ENCODE measurements at regions not wholly inside any gene's neighbourhood (a gene's known extent, or its start where the extent isn't known, plus 50 kb on each side); places are given as distances from the start of the nearest gene placed in this dataset.

- no peak overlapping the region for H3K27ac ChIP-seq
- H3K9me3 ChIP-seq, result no peaks in the 10 kb centered on the region
- TF ChIP-seq POLR2A (IDR thresholded peaks at IDR 0.05) (no peak), POLR2AphosphoS5 (IDR thresholded peaks at IDR 0.05) (no peak), EP300 (IDR thresholded peaks at IDR 0.05) (no peak)
- TF ChIP-seq, protein P1, sequence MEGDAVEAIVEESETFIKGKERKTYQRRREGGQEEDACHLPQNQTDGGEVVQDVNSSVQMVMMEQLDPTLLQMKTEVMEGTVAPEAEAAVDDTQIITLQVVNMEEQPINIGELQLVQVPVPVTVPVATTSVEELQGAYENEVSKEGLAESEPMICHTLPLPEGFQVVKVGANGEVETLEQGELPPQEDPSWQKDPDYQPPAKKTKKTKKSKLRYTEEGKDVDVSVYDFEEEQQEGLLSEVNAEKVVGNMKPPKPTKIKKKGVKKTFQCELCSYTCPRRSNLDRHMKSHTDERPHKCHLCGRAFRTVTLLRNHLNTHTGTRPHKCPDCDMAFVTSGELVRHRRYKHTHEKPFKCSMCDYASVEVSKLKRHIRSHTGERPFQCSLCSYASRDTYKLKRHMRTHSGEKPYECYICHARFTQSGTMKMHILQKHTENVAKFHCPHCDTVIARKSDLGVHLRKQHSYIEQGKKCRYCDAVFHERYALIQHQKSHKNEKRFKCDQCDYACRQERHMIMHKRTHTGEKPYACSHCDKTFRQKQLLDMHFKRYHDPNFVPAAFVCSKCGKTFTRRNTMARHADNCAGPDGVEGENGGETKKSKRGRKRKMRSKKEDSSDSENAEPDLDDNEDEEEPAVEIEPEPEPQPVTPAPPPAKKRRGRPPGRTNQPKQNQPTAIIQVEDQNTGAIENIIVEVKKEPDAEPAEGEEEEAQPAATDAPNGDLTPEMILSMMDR (IDR thresholded peaks at IDR 0.05), result no peak
- H3K4me3 ChIP-seq, result no peak overlapping the region
- H3K4me1 ChIP-seq, result no peaks in the 10 kb centered on the region
- DNase-seq (ENCODE audit: low spot score in 2 of 2), result no peak
- H3K27me3 ChIP-seq, result no peaks in the 10 kb centered on the region
- no peaks in the 10 kb centered on the region for H3K36me3 ChIP-seq
Observed at GRCh38 chr5:125794922-125795321, 628.3 kb upstream of the GRAMD2B start.

DNA sequence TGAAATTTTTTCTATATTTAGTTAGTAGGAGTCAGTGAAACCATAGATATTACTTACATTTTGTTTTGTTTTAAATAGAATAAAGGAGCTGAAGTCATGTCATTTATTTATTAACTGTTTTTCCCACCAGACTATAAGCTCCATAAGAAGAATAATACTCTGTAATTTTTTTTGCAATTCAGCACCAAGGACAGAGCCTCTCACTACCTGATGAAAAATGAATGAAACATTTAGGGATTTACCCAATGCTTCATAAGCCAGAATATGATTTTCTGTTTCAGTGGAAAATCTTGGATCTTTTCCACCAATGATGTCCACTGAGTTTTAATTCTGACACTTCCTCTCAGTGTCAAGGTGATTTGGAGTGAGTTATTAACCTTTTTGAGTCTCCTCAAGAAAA, 624.9 kb upstream of the GRAMD2B start:
- Histone ChIP-seq H3K4me3 (no peak overlapping the region), H3K27me3 (no peaks in the 10 kb centered on the region), H3K9me3 (no peaks in the 10 kb centered on the region), H3K4me1 (no peaks in the 10 kb centered on the region), H3K27ac (no peak overlapping the region), H3K36me3 (no peaks in the 10 kb centered on the region)
- TF ChIP-seq POLR2A (IDR thresholded peaks at IDR 0.05) (no peak), EP300 (IDR thresholded peaks at IDR 0.05) (no peak), POLR2AphosphoS5 (IDR thresholded peaks at IDR 0.05) (no peak)
- TF ChIP-seq, protein P1 (IDR thresholded peaks at IDR 0.05), result no peak
- DNase-seq (ENCODE audit: low spot score in 2 of 2), result no peak

DNA sequence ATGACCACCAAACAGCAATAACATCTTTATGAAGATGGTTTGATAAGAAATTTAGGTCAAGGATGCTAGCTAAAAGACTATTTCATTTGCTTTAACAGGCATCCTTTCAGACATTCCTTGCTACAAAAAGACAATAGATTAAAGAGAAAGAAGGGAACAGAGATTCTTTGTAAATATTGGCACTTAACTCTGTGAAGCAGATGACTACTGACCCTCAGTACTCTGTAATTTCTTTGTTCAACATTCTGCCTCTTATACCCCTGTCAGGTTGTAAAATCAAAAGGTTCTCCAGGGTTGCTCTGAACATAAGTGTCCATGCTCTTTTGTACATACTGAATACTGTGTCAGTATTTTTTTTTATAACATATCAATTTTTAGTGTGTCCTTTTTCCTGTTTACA, 610.6 kb upstream of the GRAMD2B start:
- no peaks in the 10 kb centered on the region for H3K27me3 ChIP-seq

DNA sequence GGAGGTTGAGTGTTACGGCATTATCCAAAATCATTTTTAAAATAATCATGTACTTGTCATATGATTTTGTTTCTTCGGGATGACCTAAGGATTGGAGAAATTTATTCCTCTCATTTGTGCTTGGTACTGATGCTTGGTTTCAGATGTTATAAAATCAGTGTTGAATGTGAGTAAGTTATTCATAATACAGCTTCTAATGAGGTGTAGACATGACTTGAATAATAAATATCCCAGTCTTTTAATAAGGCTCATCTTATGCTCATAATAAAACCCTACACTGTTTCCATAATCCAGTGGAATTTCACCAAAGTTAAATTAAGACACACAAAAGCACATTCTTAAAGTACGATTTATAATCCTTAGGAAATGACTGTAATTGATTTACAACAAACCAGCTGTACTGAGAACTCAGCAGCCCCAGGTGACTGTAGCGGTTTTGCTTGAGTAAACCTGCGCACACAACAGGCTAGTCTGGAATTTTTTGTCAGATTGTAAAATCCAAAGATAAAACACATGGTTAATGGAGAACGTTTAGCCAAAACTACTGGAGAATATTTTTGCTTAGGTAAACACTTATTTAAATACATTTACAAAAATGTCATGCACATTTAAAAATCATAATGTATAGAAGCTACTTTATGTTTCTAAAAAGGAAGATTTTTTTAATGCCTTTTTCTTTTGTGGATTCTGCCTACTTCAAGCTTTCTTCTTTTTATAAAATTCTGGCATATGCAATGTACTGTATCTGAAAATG, 609.8 kb upstream of the GRAMD2B start:
- no peaks in the 10 kb centered on the region for H3K36me3 ChIP-seq
- no peaks in the 10 kb centered on the region for H3K9me3 ChIP-seq
- no peak overlapping the region for H3K27ac ChIP-seq
- TF ChIP-seq POLR2AphosphoS5 (IDR thresholded peaks at IDR 0.05), result no peak
- no peak for TF ChIP-seq EP300 (IDR thresholded peaks at IDR 0.05)
- TF ChIP-seq POLR2A (IDR thresholded peaks at IDR 0.05), result no peak
- TF ChIP-seq, protein P1 (IDR thresholded peaks at IDR 0.05), result no peak
- no peak overlapping the region for H3K4me3 ChIP-seq
- H3K27me3 ChIP-seq, result no peaks in the 10 kb centered on the region
- H3K4me1 ChIP-seq, result no peaks in the 10 kb centered on the region
- DNase-seq (ENCODE audit: low spot score in 2 of 2), result no peak
- WGBS, result 72% methylated on average over 6 of the region's 6 CpGs

More for the DNA sequence above, 610.6 kb upstream of the GRAMD2B start:
- Histone ChIP-seq H3K36me3 (no peaks in the 10 kb centered on the region), H3K4me3 (no peak overlapping the region), H3K4me1 (no peaks in the 10 kb centered on the region), H3K27ac (no peak overlapping the region), H3K9me3 (no peaks in the 10 kb centered on the region)
- DNase-seq (ENCODE audit: low spot score in 2 of 2), result no peak
- TF ChIP-seq, protein P1 (IDR thresholded peaks at IDR 0.05), result no peak
- TF ChIP-seq POLR2A (IDR thresholded peaks at IDR 0.05), result no peak
- TF ChIP-seq POLR2AphosphoS5 (IDR thresholded peaks at IDR 0.05), result no peak
- no peak for TF ChIP-seq EP300 (IDR thresholded peaks at IDR 0.05)

- Histone ChIP-seq H3K27ac (no peak overlapping the region), H3K27me3 (no peaks in the 10 kb centered on the region), H3K9me3 (no peaks in the 10 kb centered on the region), H3K36me3 (no peaks in the 10 kb centered on the region), H3K4me1 (no peaks in the 10 kb centered on the region), H3K4me3 (no peak overlapping the region)
- TF ChIP-seq, protein P1 (IDR thresholded peaks at IDR 0.05), result no peak
- TF ChIP-seq EP300 (IDR thresholded peaks at IDR 0.05) (no peak), POLR2A (IDR thresholded peaks at IDR 0.05) (no peak), POLR2AphosphoS5 (IDR thresholded peaks at IDR 0.05) (no peak)
- 92% methylated on average over 2 of the region's 2 CpGs for WGBS
- DNase-seq (ENCODE audit: low spot score in 2 of 2), result no peak
Observed at GRCh38 chr5:125814119-125814518, 609.1 kb upstream of the GRAMD2B start.

All from suprapubic skin (tissue), 4 donors.